ENCODE measurements at regions not wholly inside any gene's neighbourhood (a gene's known extent, or its start where the extent isn't known, plus 50 kb on each side); places are given as distances from the start of the nearest gene placed in this dataset.

DNA sequence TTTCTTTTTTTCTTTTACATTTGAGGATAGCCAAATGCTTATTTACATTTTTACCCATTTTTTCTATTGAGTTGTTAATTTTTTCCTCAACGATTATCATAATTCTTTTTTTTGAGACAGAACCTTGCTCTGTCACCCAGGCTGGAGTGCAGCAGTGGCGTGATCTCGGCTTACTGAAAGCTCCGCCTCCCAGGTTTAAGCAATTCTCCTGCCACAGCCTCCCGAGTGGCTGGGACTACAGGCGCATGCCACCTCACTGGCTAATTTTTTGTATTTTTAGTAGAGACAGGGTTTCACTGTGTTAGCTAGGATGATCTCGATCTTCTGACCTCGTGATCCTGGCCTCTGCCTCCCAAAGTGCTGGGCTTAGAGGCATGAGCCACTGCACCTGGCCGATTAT is 208.7 kb downstream of the LIG4 start:
- intact Hi-C loops (cut with micrococcal nuclease), result no loop called here
- no peaks in the 10 kb centered on the region for H3K27me3 Mint-ChIP-seq
- no peak overlapping the region for H3K27ac Mint-ChIP-seq
- no peaks in the 10 kb centered on the region for H3K4me1 Mint-ChIP-seq (ENCODE audit: low read depth)
- no peak overlapping the region for H3K4me3 Mint-ChIP-seq
- H3K36me3 Mint-ChIP-seq (ENCODE audit: low read depth), result no peaks in the 10 kb centered on the region
- H3K9me3 Mint-ChIP-seq, result peaks cover 52% of the 10 kb centered on the region

DNA sequence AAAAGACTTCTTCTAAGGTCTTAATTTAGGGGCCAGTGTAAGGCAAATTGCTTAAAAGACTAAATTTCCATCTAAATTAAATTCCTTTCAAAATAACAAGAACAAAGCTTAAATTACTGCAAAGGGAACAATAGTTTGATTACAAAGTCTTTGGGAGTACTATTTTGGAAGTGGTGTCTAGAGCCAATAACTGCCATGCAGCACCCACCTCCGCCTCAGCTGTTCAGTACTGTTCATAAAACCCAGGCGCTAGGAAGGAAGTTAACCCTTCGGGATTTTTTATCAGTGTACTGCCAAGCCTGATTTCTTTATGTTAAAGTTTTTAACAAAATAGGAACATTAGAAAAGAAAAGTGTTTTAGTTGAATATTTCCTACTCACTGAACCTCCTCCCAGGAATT is 210.1 kb downstream of the LIG4 start:
- intact Hi-C loops (cut with micrococcal nuclease), result no loop called here

DNA sequence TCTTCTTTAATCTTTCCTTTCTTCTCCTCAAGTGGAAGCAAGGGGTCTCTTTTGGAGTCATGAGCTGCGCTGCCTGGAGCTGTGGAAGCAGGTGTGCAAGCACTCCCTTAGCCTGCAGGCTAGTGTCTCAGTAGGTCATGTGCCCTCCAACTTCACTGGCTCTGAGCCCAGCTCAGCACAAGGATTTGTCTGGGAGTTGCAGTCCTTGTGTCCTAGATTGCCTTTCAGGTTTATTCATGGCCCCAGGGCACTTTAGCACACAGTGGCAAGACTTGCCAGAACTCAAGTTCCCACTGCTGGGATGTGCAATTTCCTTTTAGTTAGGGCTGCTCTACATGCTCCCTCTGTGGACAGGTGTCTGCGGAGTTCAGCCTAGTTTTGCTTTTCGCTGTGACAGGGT is 211.7 kb downstream of the LIG4 start:
- Mint-ChIP-seq H3K27me3 (no peaks in the 10 kb centered on the region), H3K9me3 (peaks cover 62% of the 10 kb centered on the region), H3K27ac (no peak overlapping the region), H3K4me3 (no peak overlapping the region), H3K36me3 (ENCODE audit: low read depth) (no peaks in the 10 kb centered on the region), H3K4me1 (ENCODE audit: low read depth) (no peaks in the 10 kb centered on the region)
- intact Hi-C loops (cut with micrococcal nuclease), result no loop called here

More for the DNA sequence above, 210.1 kb downstream of the LIG4 start:
- Mint-ChIP-seq H3K27ac (no peak overlapping the region), H3K27me3 (no peaks in the 10 kb centered on the region), H3K36me3 (ENCODE audit: low read depth) (no peaks in the 10 kb centered on the region), H3K4me1 (ENCODE audit: low read depth) (no peaks in the 10 kb centered on the region), H3K9me3 (peaks cover 56% of the 10 kb centered on the region), H3K4me3 (no peak overlapping the region)

DNA sequence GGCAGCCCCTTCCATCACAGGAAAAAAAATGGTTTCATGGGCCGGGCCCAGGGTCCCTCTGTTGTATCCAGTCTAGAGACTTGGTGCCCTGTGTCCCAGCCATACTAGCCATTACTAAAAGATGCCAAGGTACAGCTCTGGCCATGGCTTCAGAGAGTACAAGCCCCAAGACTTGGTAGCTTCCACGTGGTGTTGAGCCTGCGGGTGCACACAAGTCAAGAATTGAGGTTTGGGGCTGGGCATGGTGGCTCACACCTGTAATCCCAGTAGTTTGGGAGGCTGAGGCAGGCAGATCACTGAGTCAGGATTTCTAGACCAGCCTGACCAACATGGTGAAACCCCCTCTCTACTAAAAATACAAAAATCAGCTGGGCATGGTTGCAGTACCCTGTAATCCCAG is 214.3 kb downstream of the LIG4 start:
- Mint-ChIP-seq H3K36me3 (ENCODE audit: low read depth) (no peaks in the 10 kb centered on the region), H3K4me1 (ENCODE audit: low read depth) (no peaks in the 10 kb centered on the region), H3K9me3 (peaks cover 61% of the 10 kb centered on the region), H3K27ac (no peak overlapping the region), H3K4me3 (no peak overlapping the region), H3K27me3 (no peaks in the 10 kb centered on the region)
- intact Hi-C loops (cut with micrococcal nuclease), result no loop called here

DNA sequence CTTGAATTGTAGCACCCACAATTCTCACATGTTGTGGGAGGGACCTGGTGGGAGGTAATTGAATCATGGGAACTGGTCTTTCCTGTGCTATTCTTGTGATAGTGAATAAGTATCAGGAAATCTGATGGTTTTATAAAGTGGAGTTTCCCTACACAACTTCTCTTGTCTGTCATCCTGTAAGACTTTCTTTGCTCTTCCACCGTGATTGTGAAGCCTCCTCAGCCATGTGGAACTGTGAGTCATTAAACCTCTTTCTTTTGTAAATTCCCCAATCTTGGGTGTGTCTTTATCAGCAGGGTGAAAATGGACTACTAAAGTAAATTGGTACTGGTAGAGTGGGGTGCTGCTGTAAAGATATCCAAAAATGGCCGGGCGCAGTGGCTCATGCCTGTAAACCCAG is 215.6 kb downstream of the LIG4 start:
- H3K27ac Mint-ChIP-seq, result no peak overlapping the region
- peaks cover 61% of the 10 kb centered on the region for H3K9me3 Mint-ChIP-seq
- intact Hi-C loops (cut with micrococcal nuclease), result no loop called here
- no peaks in the 10 kb centered on the region for H3K27me3 Mint-ChIP-seq
- H3K4me3 Mint-ChIP-seq, result no peak overlapping the region
- H3K4me1 Mint-ChIP-seq (ENCODE audit: low read depth), result no peaks in the 10 kb centered on the region
- no peaks in the 10 kb centered on the region for H3K36me3 Mint-ChIP-seq (ENCODE audit: low read depth)

DNA sequence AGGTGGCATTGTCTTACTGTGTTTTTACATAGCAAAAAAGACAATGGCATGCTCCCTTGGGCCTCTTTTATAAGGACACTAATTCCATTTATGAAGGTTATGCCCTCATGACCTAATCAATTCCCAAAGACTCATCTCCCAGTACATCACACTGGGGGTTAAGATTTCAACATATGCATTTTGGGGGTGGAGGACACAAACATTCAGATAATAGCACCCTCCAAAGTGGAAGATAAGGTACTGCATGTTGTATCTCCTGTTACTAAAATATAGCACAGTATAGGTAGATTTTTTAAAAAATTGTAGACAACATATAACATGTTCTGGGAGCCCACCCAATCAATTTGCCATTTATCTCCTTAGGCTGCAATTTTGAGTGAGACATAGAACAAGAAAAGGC is 221.2 kb downstream of the LIG4 start:
- H3K9me3 Mint-ChIP-seq, result peaks cover 10% of the 10 kb centered on the region
- H3K27me3 Mint-ChIP-seq, result no peaks in the 10 kb centered on the region
- H3K4me3 Mint-ChIP-seq, result no peak overlapping the region
- H3K4me1 Mint-ChIP-seq (ENCODE audit: low read depth), result no peaks in the 10 kb centered on the region
- H3K36me3 Mint-ChIP-seq (ENCODE audit: low read depth), result no peaks in the 10 kb centered on the region
- H3K27ac Mint-ChIP-seq, result no peak overlapping the region
- intact Hi-C loops (cut with micrococcal nuclease), result no loop called here

DNA sequence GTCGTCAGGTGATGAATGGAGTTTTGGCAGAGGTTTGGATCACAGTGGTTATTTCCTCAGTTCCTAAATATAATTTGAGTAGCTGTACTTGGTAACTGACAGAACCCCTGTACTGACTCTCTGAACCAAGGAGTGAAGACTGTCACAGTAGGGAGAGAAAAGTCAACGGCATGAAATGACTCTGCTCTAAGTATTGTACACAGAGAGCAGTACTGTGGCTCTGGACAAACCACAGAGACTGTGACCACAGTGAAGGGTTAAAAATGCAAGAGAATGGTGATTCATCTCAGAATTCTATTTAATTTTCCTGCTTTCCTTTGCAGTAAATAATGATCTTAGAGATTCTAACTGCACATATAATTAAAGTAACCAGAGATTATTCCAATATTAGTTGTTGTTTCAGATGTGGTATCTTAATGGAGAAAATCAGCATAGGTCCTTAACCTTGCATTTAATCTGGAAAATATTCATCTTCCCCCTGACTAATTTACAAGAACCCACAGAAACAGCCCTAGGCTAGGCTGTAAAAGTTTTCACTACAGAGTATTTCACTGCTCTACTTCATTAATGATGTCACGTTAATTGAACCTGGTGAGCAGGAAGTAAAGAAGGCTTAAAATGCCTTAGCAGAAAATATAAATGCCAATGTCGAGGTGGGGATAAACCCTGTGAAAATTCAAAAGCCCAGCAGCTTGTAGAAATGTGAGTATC is 221.9 kb downstream of the LIG4 start:
- no peaks in the 10 kb centered on the region for H3K4me1 Mint-ChIP-seq (ENCODE audit: low read depth)
- intact Hi-C loops (cut with micrococcal nuclease), result no loop called here
- peaks cover 10% of the 10 kb centered on the region for H3K9me3 Mint-ChIP-seq
- no peak overlapping the region for H3K4me3 Mint-ChIP-seq
- no peaks in the 10 kb centered on the region for H3K27me3 Mint-ChIP-seq
- H3K36me3 Mint-ChIP-seq (ENCODE audit: low read depth), result no peaks in the 10 kb centered on the region
- no peak overlapping the region for H3K27ac Mint-ChIP-seq

DNA sequence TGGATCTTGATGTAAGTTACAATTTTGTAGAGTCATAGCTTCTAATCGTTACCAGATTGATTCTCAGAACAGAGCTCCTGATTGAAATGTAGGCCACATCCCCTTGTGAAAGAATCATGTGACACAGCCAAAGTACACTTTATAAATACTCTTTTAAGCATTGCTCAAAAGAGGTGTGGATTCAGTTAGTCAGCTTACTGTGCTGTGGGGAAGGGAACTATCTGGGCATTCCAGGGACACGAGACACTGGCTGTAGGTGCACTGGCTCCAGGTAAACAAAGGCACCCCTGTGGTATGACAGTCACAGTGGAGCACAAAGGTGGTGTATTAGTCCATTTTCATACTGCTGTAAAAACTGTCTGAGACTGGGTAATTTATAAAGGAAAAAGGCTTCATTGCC is 222.8 kb downstream of the LIG4 start:
- H3K9me3 Mint-ChIP-seq, result peaks cover 17% of the 10 kb centered on the region
- no peaks in the 10 kb centered on the region for H3K36me3 Mint-ChIP-seq (ENCODE audit: low read depth)
- H3K27ac Mint-ChIP-seq, result no peak overlapping the region
- no peak overlapping the region for H3K4me3 Mint-ChIP-seq
- no peaks in the 10 kb centered on the region for H3K27me3 Mint-ChIP-seq
- no peaks in the 10 kb centered on the region for H3K4me1 Mint-ChIP-seq (ENCODE audit: low read depth)
- intact Hi-C loops (cut with micrococcal nuclease), result no loop called here

DNA sequence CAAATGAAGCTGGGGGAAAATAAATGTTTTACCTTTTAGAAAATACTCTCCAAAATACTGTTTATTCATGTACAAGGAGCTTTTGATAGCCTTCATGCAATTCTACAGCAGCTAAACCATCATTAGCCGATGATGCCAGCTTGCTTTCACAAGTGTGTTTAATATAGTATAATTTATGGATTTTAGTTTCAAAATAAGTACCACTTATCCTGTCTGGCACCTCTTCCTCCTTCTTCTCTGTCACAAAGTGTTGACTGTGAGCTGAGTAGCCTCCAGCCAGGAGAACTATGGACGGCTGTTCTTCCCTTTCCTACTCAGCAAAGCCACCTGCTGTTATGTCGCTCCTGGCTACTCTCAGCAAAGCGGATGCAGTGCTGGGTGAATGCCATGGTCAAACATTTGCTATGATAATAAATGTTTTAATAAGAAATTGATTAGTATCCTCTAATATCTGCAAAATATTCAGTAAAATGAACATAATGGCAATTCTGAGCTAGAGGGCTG is 238.2 kb downstream of the LIG4 start:
- H3K9me3 Mint-ChIP-seq, result peaks cover 10% of the 10 kb centered on the region

DNA sequence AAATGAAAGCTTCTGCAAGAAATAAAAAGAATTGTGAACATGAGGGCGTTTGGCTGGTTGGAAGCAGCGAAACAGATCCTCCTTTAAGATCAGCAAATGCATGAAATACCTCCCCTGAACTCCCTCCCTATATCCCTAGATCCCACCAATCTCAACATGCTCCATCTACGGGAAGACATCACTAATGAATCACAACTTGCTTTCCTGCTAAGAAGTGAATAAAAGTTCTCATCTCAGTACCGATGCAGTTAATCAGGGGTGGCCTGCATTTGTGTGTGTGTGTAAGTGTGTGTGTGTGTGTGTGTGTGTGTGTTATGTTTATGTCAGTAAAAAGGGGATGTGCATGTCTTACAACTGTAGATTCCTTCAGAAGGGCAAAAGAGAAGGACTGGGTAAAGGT is 238.7 kb downstream of the LIG4 start:
- Mint-ChIP-seq H3K27ac (no peak overlapping the region), H3K4me3 (no peak overlapping the region), H3K4me1 (ENCODE audit: low read depth) (no peaks in the 10 kb centered on the region), H3K36me3 (ENCODE audit: low read depth) (no peaks in the 10 kb centered on the region), H3K27me3 (no peaks in the 10 kb centered on the region), H3K9me3 (peaks cover 10% of the 10 kb centered on the region)
- intact Hi-C loops (cut with micrococcal nuclease), result no loop called here

More for the DNA sequence above, 238.2 kb downstream of the LIG4 start:
- H3K4me3 Mint-ChIP-seq, result no peak overlapping the region
- H3K36me3 Mint-ChIP-seq (ENCODE audit: low read depth), result no peaks in the 10 kb centered on the region
- H3K4me1 Mint-ChIP-seq (ENCODE audit: low read depth), result no peaks in the 10 kb centered on the region
- no peak overlapping the region for H3K27ac Mint-ChIP-seq
- intact Hi-C loops (cut with micrococcal nuclease), result no loop called here
- no peaks in the 10 kb centered on the region for H3K27me3 Mint-ChIP-seq

DNA sequence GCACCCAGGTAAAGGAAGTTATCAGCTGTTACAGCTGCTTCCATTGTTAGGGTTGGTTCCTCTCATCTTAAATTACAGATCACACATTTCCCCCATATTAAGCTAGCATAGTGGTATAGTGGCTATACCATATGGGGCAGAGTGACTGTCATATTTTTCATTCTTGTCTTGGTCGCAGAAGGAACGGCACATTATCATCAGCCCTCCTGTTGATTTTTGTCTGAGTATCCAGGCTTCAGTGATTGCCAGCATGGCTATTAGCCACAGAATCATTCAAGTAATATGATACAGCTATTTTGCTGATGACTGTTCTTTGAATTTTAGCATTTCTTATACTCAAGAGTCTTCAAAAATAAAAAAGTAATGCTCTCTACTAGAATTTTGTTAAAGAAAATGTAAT is 240.9 kb downstream of the LIG4 start:
- Mint-ChIP-seq H3K36me3 (ENCODE audit: low read depth) (no peaks in the 10 kb centered on the region), H3K27ac (no peak overlapping the region), H3K27me3 (no peaks in the 10 kb centered on the region), H3K4me1 (ENCODE audit: low read depth) (no peaks in the 10 kb centered on the region), H3K4me3 (no peak overlapping the region), H3K9me3 (peaks cover 10% of the 10 kb centered on the region)
- intact Hi-C loops (cut with micrococcal nuclease), result no loop called here

DNA sequence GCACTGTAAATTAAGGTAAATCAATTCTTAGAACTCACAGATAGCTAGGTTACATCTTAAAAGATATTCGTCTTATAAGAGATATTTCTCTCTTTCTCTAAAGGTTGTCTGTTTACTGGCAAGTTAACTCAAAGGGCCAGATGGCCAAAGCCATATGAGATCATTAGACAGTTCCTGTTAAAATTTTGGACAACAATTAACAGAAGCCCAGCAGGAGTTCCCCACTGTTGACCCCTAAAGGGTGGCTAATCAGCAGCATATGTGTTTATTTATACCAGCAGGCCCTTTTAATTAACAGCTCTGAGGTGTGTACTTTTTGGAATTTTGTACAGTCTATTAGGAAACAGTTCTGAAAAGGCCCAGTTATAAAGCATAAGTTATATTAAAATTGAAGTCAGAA is 245.8 kb downstream of the LIG4 start:
- intact Hi-C loops (cut with micrococcal nuclease), result no loop called here
- Mint-ChIP-seq H3K9me3 (peaks cover 14% of the 10 kb centered on the region), H3K4me1 (ENCODE audit: low read depth) (no peaks in the 10 kb centered on the region), H3K27me3 (no peaks in the 10 kb centered on the region), H3K4me3 (no peak overlapping the region), H3K27ac (no peak overlapping the region), H3K36me3 (ENCODE audit: low read depth) (no peaks in the 10 kb centered on the region)

DNA sequence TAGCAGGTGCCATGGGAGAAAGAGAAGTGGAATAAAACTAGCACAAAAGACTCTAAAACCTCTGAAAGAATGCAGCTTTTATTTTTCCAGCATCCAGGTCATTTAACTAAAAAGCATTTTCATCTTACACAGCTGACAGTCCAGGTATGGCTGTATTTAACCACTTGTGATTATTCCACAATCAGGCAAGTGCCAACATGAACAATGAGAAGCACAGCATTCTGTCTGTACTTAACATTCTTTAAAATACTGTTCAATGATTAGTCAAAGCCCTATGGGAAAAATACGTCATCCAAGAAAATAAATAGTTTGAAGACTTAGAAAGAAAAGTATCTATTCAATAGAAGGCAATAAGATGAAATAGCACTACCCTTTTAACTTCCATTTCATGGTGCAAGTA is 246.9 kb downstream of the LIG4 start:
- H3K27me3 Mint-ChIP-seq, result no peaks in the 10 kb centered on the region
- H3K4me3 Mint-ChIP-seq, result no peak overlapping the region
- H3K9me3 Mint-ChIP-seq, result peaks cover 25% of the 10 kb centered on the region
- intact Hi-C loops (cut with micrococcal nuclease), result no loop called here
- no peaks in the 10 kb centered on the region for H3K36me3 Mint-ChIP-seq (ENCODE audit: low read depth)
- no peak overlapping the region for H3K27ac Mint-ChIP-seq
- no peaks in the 10 kb centered on the region for H3K4me1 Mint-ChIP-seq (ENCODE audit: low read depth)

DNA sequence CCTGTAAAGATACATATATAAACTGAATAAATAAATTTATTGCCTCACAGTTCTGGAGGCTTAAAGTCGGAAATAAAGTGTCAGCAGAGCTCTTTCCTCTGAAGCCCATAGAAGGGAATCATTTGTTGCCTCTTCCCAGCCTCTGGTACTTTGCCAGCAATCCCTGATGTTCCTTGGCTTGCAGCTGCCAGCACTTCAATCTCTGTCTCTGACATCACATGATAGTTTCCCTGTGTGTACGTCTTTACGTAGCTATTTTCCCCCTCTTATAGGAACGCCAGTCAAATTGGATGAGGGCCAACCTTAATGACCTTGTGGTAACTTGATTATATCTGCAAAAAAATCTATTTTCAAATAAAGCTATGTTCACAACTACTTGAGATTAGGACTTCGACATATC is 250.9 kb downstream of the LIG4 start:
- Mint-ChIP-seq H3K9me3 (peaks cover 36% of the 10 kb centered on the region), H3K36me3 (ENCODE audit: low read depth) (no peaks in the 10 kb centered on the region), H3K27me3 (no peaks in the 10 kb centered on the region), H3K27ac (no peak overlapping the region), H3K4me3 (no peak overlapping the region), H3K4me1 (ENCODE audit: low read depth) (no peaks in the 10 kb centered on the region)
- intact Hi-C loops (cut with micrococcal nuclease), result no loop called here

Data from dendritic cell treated with granulocyte-macrophage colony-stimulating factor and Interleukin-4, amounts not matched to agents 40 ng/mL and 50 ng/mL, for 4 days (primary cell).